ENCODE measurements at regions not wholly inside any gene's neighbourhood (a gene's known extent, or its start where the extent isn't known, plus 50 kb on each side); places are given as distances from the start of the nearest gene placed in this dataset.
"Not testable (repeated sequence)": the region's sequence is repeated elsewhere in the genome, so short reads cannot be mapped to it uniquely, and the experiment has no call there.

DNA sequence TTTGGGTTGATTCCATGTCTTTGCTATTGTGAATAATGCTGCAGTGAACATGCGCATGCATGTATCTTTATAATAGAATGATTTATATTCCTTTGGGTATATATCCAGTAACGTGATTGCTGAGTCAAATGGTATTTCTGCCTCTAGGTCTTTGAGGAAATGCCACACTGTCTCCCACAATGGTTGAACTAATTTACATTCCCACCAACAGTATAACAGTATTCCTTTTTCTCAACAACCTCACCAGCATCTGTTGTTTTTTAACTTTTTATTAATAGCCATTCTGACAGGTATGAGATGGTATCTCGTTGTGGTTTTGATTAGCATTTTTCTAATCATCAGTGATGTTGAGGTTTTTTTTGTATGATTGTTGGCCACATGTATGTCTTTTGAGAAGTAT is 133.6 kb downstream of the GPR85 start:
- H3K4me1 Mint-ChIP-seq; H3K27ac Mint-ChIP-seq; H3K27me3 ChIP-seq (ENCODE audit: insufficient read depth): not testable (repeated sequence)

DNA sequence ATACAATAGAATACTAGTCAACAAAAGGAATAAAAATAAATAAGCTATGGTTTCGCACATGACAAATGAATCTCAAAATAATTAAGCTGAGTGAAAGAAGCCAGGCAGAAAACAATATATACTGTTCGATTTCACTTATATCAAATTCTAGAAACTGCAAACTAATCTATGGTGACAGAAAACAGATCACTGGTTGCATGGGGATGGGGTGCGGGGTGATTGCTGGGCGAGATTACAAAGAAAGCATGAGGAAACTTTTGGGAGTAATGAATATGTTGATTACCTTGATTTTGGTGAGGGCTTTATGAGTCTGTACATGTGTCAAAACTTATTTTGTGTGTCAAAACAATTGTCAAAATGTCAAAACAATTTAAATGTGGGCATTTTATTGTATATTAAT is 135.6 kb downstream of the GPR85 start:
- no peak overlapping the region for H3K4me2 ChIP-seq
- H3F3A ChIP-seq (replicated peaks; ENCODE audit: low read depth), result no peaks in the 10 kb centered on the region
- H3K79me2 ChIP-seq (replicated peaks; ENCODE audit: insufficient read depth), result no peaks in the 10 kb centered on the region
- no peaks in the 10 kb centered on the region for H3K27me3 ChIP-seq (ENCODE audit: insufficient read depth)
- H3K4me1 Mint-ChIP-seq, result no peaks in the 10 kb centered on the region
- H3K4me3 ChIP-seq, result no peak overlapping the region
- no peaks in the 10 kb centered on the region for H3K4me1 ChIP-seq (ENCODE audit: insufficient read depth)
- no peak for TF ChIP-seq ZNF114 (CRISPR knock-in tag; IDR thresholded peaks at IDR 0.05)
- TF ChIP-seq, protein P1, sequence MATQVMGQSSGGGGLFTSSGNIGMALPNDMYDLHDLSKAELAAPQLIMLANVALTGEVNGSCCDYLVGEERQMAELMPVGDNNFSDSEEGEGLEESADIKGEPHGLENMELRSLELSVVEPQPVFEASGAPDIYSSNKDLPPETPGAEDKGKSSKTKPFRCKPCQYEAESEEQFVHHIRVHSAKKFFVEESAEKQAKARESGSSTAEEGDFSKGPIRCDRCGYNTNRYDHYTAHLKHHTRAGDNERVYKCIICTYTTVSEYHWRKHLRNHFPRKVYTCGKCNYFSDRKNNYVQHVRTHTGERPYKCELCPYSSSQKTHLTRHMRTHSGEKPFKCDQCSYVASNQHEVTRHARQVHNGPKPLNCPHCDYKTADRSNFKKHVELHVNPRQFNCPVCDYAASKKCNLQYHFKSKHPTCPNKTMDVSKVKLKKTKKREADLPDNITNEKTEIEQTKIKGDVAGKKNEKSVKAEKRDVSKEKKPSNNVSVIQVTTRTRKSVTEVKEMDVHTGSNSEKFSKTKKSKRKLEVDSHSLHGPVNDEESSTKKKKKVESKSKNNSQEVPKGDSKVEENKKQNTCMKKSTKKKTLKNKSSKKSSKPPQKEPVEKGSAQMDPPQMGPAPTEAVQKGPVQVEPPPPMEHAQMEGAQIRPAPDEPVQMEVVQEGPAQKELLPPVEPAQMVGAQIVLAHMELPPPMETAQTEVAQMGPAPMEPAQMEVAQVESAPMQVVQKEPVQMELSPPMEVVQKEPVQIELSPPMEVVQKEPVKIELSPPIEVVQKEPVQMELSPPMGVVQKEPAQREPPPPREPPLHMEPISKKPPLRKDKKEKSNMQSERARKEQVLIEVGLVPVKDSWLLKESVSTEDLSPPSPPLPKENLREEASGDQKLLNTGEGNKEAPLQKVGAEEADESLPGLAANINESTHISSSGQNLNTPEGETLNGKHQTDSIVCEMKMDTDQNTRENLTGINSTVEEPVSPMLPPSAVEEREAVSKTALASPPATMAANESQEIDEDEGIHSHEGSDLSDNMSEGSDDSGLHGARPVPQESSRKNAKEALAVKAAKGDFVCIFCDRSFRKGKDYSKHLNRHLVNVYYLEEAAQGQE (IDR thresholded peaks at IDR 0.05; ENCODE audit: unreplicated experiment), result no peak
- no peak for TF ChIP-seq ZNF331 (CRISPR knock-in tag; IDR thresholded peaks at IDR 0.05; ENCODE audit: low read depth)
- TF ChIP-seq, protein P2, sequence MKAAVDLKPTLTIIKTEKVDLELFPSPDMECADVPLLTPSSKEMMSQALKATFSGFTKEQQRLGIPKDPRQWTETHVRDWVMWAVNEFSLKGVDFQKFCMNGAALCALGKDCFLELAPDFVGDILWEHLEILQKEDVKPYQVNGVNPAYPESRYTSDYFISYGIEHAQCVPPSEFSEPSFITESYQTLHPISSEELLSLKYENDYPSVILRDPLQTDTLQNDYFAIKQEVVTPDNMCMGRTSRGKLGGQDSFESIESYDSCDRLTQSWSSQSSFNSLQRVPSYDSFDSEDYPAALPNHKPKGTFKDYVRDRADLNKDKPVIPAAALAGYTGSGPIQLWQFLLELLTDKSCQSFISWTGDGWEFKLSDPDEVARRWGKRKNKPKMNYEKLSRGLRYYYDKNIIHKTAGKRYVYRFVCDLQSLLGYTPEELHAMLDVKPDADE (IDR thresholded peaks at IDR 0.05), result no peak
- no peak for TF ChIP-seq CREB1 (CRISPR knock-in tag; IDR thresholded peaks at IDR 0.05; ENCODE audit: low read depth)
- TF ChIP-seq NANOG (IDR thresholded peaks at IDR 0.05; ENCODE audit: borderline replicate concordance), result no peak
- TF ChIP-seq, protein P3, sequence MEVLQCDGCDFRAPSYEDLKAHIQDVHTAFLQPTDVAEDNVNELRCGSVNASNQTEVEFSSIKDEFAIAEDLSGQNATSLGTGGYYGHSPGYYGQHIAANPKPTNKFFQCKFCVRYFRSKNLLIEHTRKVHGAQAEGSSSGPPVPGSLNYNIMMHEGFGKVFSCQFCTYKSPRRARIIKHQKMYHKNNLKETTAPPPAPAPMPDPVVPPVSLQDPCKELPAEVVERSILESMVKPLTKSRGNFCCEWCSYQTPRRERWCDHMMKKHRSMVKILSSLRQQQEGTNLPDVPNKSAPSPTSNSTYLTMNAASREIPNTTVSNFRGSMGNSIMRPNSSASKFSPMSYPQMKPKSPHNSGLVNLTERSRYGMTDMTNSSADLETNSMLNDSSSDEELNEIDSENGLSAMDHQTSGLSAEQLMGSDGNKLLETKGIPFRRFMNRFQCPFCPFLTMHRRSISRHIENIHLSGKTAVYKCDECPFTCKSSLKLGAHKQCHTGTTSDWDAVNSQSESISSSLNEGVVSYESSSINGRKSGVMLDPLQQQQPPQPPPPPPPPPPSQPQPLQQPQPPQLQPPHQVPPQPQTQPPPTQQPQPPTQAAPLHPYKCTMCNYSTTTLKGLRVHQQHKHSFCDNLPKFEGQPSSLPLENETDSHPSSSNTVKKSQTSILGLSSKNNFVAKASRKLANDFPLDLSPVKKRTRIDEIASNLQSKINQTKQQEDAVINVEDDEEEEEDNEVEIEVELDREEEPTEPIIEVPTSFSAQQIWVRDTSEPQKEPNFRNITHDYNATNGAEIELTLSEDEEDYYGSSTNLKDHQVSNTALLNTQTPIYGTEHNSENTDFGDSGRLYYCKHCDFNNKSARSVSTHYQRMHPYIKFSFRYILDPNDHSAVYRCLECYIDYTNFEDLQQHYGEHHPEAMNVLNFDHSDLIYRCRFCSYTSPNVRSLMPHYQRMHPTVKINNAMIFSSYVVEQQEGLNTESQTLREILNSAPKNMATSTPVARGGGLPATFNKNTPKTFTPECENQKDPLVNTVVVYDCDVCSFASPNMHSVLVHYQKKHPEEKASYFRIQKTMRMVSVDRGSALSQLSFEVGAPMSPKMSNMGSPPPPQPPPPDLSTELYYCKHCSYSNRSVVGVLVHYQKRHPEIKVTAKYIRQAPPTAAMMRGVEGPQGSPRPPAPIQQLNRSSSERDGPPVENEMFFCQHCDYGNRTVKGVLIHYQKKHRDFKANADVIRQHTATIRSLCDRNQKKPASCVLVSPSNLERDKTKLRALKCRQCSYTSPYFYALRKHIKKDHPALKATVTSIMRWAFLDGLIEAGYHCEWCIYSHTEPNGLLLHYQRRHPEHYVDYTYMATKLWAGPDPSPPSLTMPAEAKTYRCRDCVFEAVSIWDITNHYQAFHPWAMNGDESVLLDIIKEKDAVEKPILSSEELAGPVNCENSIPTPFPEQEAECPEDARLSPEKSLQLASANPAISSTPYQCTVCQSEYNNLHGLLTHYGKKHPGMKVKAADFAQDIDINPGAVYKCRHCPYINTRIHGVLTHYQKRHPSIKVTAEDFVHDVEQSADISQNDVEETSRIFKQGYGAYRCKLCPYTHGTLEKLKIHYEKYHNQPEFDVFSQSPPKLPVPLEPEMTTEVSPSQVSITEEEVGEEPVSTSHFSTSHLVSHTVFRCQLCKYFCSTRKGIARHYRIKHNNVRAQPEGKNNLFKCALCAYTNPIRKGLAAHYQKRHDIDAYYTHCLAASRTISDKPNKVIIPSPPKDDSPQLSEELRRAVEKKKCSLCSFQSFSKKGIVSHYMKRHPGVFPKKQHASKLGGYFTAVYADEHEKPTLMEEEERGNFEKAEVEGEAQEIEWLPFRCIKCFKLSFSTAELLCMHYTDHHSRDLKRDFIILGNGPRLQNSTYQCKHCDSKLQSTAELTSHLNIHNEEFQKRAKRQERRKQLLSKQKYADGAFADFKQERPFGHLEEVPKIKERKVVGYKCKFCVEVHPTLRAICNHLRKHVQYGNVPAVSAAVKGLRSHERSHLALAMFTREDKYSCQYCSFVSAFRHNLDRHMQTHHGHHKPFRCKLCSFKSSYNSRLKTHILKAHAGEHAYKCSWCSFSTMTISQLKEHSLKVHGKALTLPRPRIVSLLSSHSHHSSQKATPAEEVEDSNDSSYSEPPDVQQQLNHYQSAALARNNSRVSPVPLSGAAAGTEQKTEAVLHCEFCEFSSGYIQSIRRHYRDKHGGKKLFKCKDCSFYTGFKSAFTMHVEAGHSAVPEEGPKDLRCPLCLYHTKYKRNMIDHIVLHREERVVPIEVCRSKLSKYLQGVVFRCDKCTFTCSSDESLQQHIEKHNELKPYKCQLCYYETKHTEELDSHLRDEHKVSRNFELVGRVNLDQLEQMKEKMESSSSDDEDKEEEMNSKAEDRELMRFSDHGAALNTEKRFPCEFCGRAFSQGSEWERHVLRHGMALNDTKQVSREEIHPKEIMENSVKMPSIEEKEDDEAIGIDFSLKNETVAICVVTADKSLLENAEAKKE (CRISPR knock-in tag; IDR thresholded peaks at IDR 0.05), result no peak
- TF ChIP-seq EZH2 (IDR thresholded peaks at IDR 0.05; ENCODE audit: low read depth, unreplicated experiment), result no peak
- TF ChIP-seq STAT1 (IDR thresholded peaks at IDR 0.05; ENCODE audit: unreplicated experiment), result no peak
- TF ChIP-seq EZH2phosphoT487 (IDR thresholded peaks at IDR 0.05; ENCODE audit: unreplicated experiment), result no peak
- no peak overlapping the region for H2AFZ ChIP-seq
- peaks cover 2% of the 10 kb centered on the region for H3K27me3 Mint-ChIP-seq (ENCODE audit: insufficient read depth, low read depth, poor library complexity)
- no peaks in the 10 kb centered on the region for H4K20me1 ChIP-seq (replicated peaks; ENCODE audit: insufficient read depth)
- no peaks in the 10 kb centered on the region for H3K36me3 Mint-ChIP-seq (ENCODE audit: low read depth)
- ATAC-seq (no peak), DNase-seq (ENCODE audit: low spot score) (no peak)
- H3K4me3 Mint-ChIP-seq, result no peak overlapping the region
- no peak overlapping the region for H3K27ac ChIP-seq (ENCODE audit: low read depth)
- H3K27ac Mint-ChIP-seq, result no peak overlapping the region
- no peaks in the 10 kb centered on the region; the same call in 2 of the 3 replicates for H3K9me3 Mint-ChIP-seq
- no peaks in the 10 kb centered on the region for H3K36me3 ChIP-seq (ENCODE audit: insufficient read depth)
- no peaks in the 10 kb centered on the region for H3K9me2 ChIP-seq (ENCODE audit: insufficient read depth)

More for the DNA sequence above, 133.6 kb downstream of the GPR85 start:
- H3K36me3 Mint-ChIP-seq (ENCODE audit: low read depth); DNase-seq (ENCODE audit: low spot score); ATAC-seq; H3K4me1 ChIP-seq (ENCODE audit: insufficient read depth); H3K27me3 Mint-ChIP-seq (ENCODE audit: insufficient read depth, low read depth, poor library complexity); H3K27ac ChIP-seq (ENCODE audit: low read depth); H2AFZ ChIP-seq; H4K20me1 ChIP-seq (replicated peaks; ENCODE audit: insufficient read depth); H3K4me3 Mint-ChIP-seq; H3K79me2 ChIP-seq (replicated peaks; ENCODE audit: insufficient read depth); H3F3A ChIP-seq (replicated peaks; ENCODE audit: low read depth); H3K9me2 ChIP-seq (ENCODE audit: insufficient read depth); H3K4me3 ChIP-seq; H3K36me3 ChIP-seq (ENCODE audit: insufficient read depth); H3K9me3 Mint-ChIP-seq; H3K4me2 ChIP-seq: not testable (repeated sequence)

Measured in GM23338 (cell line).